Cardiac fibroblast (primary cell): ENCODE measurements at regions not wholly inside any gene's neighbourhood (a gene's known extent, or its start where the extent isn't known, plus 50 kb on each side); places are given as distances from the start of the nearest gene placed in this dataset.

Experiments
- DNase-seq, 2 donors: peaks; one replicate each; pipeline versions ENCODE4 v3.0.0 to v3.0.0-alpha.2; 2010; ENCODE audit warnings: low read depth in 2 of 2
- H3K4me3 ChIP-seq, 2 donors: replicated peaks in 1 of 2; 1 replicate in 1 of 2; 2 replicates in 1 of 2; pipeline ENCODE4 v1.5.1; 2011; ENCODE audit warnings: low read depth in 2 of 2, low read length in 2 of 2, mild to moderate bottlenecking in 2 of 2, moderate library complexity in 1 of 2
- CTCF ChIP-seq: IDR thresholded peaks from one replicate; pipeline ENCODE4 v1.5.1; 2011; ENCODE audit warnings: low read depth, mild to moderate bottlenecking, low read length, inconsistent platforms

GRCh38 chr2:150690870-150691269 is 203.4 kb upstream of the RND3 start:
- no peak for TF ChIP-seq CTCF
- peak; percentile 50 to 68 for DNase-seq
- no peak overlapping the region for H3K4me3 ChIP-seq

- TF ChIP-seq CTCF, result no peak
- H3K4me3 ChIP-seq, result no peak overlapping the region
- DNase-seq, result peak in 1 of 2 donors; percentile 17
Measured at GRCh38 chr2:150690261-150690660, 202.8 kb upstream of the RND3 start.

GRCh38 chr2:150689590-150689989 is 202.1 kb upstream of the RND3 start:
- no peak for TF ChIP-seq CTCF
- peak; percentile 65 to 79 for DNase-seq
- no peak overlapping the region for H3K4me3 ChIP-seq

GRCh38 chr2:150688016-150688415 is 200.5 kb upstream of the RND3 start:
- DNase-seq, result peak; percentile 20 to 49
- no peak overlapping the region for H3K4me3 ChIP-seq
- TF ChIP-seq CTCF, result no peak

- no peak overlapping the region for H3K4me3 ChIP-seq
- DNase-seq, result peak in 1 of 2 donors; percentile 60
- TF ChIP-seq CTCF, result no peak
Measured at GRCh38 chr2:150686391-150686790, 198.9 kb upstream of the RND3 start.

- no peak for TF ChIP-seq CTCF
- DNase-seq, result peak; percentile 91 to 96
- no peak overlapping the region for H3K4me3 ChIP-seq
Measured at GRCh38 chr2:150681120-150681804, 193.8 kb upstream of the RND3 start.
